Stimulated activated memory B cell treated with anti-CD40 and anti-IgM and Interleukin-4, amounts not matched to agents 10 μg/mL and 1 μg/mL and 100 μg/mL, for 72 hours (primary cell): ENCODE measurements at regions not wholly inside any gene's neighbourhood (a gene's known extent, or its start where the extent isn't known, plus 50 kb on each side); places are given as distances from the start of the nearest gene placed in this dataset.

Source experiments
- ATAC-seq: fragments of 150-1000 bp; cut with Tn5 transposase; 2 replicates; pipeline ENCODE4 v1.10.0; 2021
- H3K27ac Mint-ChIP-seq: one replicate; pipeline ENCODE4 v1.8.0; 2022; ENCODE audit warnings: mild to moderate bottlenecking, mixed read lengths
- H3K27me3 Mint-ChIP-seq: one replicate; pipeline ENCODE4 v1.8.0; 2022; ENCODE audit warnings: mixed read lengths
- H3K36me3 Mint-ChIP-seq: one replicate; pipeline ENCODE4 v1.8.0; 2022; ENCODE audit warnings: mixed read lengths
- H3K4me1 Mint-ChIP-seq: one replicate; pipeline ENCODE4 v1.8.0; 2022; ENCODE audit warnings: mixed read lengths
- H3K4me3 Mint-ChIP-seq: one replicate; pipeline ENCODE4 v1.8.0; 2022; ENCODE audit warnings: mild to moderate bottlenecking, moderate library complexity, mixed read lengths
- H3K9me3 Mint-ChIP-seq: one replicate; pipeline ENCODE4 v1.8.0; 2022; ENCODE audit warnings: mixed read lengths

- no peak for ATAC-seq
- H3K9me3 Mint-ChIP-seq = peaks cover 8% of the 10 kb centered on the region
- H3K36me3 Mint-ChIP-seq = no peaks in the 10 kb centered on the region
- H3K27me3 Mint-ChIP-seq = no peaks in the 10 kb centered on the region
- H3K4me3 Mint-ChIP-seq = no peak overlapping the region
- no peak overlapping the region for H3K27ac Mint-ChIP-seq
- no peaks in the 10 kb centered on the region for H3K4me1 Mint-ChIP-seq
Measured at GRCh38 chr12:88437226-88437625, 143.0 kb downstream of the KITLG start.
